ENCODE measurements at regions not wholly inside any gene's neighbourhood (a gene's known extent, or its start where the extent isn't known, plus 50 kb on each side); places are given as distances from the start of the nearest gene placed in this dataset.

GRCh38 chr4:3838437-3839380, 72.5 kb downstream of the ADRA2C start:
- no peak overlapping the region for H3K4me3 ChIP-seq (replicated peaks in 1 of 2; ENCODE audit: low read depth in 2 of 2, low read length in 2 of 2)
- TF ChIP-seq CTCF (IDR thresholded peaks at IDR 0.05; ENCODE audit: low read depth, low read length) = no peak
- no peak for DNase-seq (ENCODE audit: low read depth in 2 of 2)

- no peak for TF ChIP-seq CTCF (IDR thresholded peaks at IDR 0.05; ENCODE audit: low read depth, low read length)
- H3K4me3 ChIP-seq (replicated peaks in 1 of 2; ENCODE audit: low read depth in 2 of 2, low read length in 2 of 2) = no peak overlapping the region
- DNase-seq (ENCODE audit: low read depth in 2 of 2) = no peak
These were observed 79.0 kb downstream of the ADRA2C start for GRCh38 chr4:3845094-3845743.

GRCh38 chr4:3845744-3846429, 79.7 kb downstream of the ADRA2C start:
- DNase-seq (ENCODE audit: low read depth in 2 of 2) = no peak
- no peak for TF ChIP-seq CTCF (IDR thresholded peaks at IDR 0.05; ENCODE audit: low read depth, low read length)
- H3K4me3 ChIP-seq (replicated peaks in 1 of 2; ENCODE audit: low read depth in 2 of 2, low read length in 2 of 2) = no peak overlapping the region

- no peak for TF ChIP-seq CTCF (IDR thresholded peaks at IDR 0.05; ENCODE audit: low read depth, low read length)
- no peak for DNase-seq (ENCODE audit: low read depth in 2 of 2)
- H3K4me3 ChIP-seq (replicated peaks in 1 of 2; ENCODE audit: low read depth in 2 of 2, low read length in 2 of 2) = no peak overlapping the region
These were observed 81.2 kb downstream of the ADRA2C start for GRCh38 chr4:3847211-3847940.

GRCh38 chr4:3848323-3848722, 82.1 kb downstream of the ADRA2C start:
- TF ChIP-seq CTCF (IDR thresholded peaks at IDR 0.05; ENCODE audit: low read depth, low read length) = no peak
- DNase-seq (ENCODE audit: low read depth in 2 of 2) = no peak
- H3K4me3 ChIP-seq (replicated peaks in 1 of 2; ENCODE audit: low read depth in 2 of 2, low read length in 2 of 2) = no peak overlapping the region

- no peak for DNase-seq (ENCODE audit: low read depth in 2 of 2)
- TF ChIP-seq CTCF (IDR thresholded peaks at IDR 0.05; ENCODE audit: low read depth, low read length) = no peak
- H3K4me3 ChIP-seq (replicated peaks in 1 of 2; ENCODE audit: low read depth in 2 of 2, low read length in 2 of 2) = no peak overlapping the region
These were observed 83.0 kb downstream of the ADRA2C start for GRCh38 chr4:3849140-3849539.
